ENCODE measurements at regions not wholly inside any gene's neighbourhood (a gene's known extent, or its start where the extent isn't known, plus 50 kb on each side); places are given as distances from the start of the nearest gene placed in this dataset.
"Not testable (repeated sequence)": the region's sequence is repeated elsewhere in the genome, so short reads cannot be mapped to it uniquely, and the experiment has no call there.

DNA sequence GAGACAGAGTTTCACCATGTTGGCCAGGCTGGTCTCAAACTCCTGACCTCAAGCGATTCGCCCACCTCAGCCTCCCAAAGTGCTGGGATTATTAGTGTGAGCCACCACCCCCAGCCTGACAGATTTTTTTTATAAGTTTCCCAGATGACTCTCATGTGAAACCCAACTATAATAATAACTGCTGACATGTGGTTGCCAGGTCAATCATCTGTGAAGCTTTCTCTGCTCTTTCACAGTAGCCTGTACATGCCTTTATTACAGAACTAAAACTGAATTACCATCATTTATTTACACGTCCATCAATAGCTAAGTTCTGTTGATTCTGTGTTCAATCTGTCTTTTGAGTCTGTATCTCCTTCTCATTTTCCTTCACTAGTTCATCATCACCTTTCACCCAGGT, 218.5 kb downstream of the RPS29 start:
- DNase-seq (ENCODE audit: low read depth) = no peak

DNA sequence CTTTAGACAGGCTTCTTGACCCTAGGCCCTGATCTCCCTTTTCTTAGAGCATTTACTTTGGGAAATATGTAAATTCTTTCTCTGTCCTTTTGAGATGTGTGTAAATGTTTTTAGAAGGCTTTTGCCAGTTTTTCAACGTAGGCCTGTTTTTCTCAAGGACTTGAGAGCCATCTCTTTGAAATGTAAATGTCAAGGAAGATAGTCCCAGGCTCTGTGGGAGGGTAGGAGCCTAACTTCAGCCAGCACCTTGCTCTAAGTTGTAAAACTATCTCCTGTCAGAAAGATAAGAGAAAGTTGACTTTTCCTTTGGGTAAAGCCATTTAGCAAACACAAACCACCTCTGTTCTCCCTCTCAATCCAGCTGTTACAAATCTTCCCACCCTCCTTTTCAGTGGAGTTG, 219.8 kb downstream of the RPS29 start:
- no peak for DNase-seq (ENCODE audit: low read depth)

DNA sequence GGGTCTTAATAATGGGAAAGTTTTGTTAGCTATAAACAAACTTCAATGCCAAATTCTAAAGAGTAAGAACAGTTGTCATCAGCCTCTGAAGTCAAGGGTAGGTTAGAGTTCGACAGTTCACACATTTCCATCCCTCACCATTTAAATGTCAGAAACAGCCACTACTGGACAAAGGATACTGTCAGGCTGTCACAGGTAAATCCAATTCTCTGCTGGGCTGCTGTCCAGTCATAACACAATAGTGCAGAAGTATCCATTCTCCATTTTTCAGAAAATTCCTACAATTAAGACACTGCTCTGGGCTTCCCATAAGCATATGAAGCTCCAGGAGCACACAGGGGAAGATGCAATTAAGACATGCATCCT, 221.4 kb downstream of the RPS29 start:
- no peak for DNase-seq (ENCODE audit: low read depth)

DNA sequence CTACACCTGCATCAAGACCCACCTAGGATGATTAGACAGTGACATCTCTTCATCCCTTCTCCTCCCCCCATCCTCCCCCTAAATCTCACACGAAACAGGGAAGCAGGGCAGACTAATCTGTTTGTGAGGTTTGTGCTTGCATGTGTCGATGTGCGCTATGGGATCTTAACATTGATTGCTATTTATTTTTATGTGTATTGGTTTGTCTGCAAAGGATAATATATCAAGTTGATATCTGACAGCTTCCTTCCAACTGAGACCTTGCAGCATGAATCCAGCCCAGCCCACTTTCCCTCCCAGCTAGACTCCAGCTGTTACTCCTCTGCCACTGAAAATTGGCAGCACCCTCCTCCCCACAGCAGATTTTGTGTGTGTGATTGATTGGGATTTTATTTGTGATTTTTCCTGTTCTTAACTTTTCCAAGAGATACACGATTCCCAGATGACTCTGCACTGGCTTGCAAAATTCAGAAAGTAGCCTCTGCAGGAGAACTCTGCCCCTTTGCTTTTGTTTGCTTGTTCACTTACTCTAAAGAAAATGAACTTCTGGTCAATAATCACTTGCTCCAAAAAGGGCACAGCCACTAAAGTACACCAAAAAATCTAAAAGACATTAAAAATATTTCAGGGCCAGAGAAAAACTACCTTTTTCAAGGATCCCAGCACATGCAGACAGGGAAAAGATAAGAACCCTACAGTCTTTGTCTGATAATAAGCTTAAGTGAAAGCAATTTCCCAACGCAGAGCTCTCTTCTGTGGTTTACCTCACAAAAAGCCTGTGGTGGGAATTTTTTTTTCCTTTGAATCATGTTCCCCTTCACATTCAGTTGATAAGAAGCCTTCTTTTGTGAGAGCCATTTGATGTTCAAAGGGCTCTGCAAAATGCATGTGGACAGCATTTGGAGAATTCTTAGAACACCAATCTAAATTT, 222.1 kb downstream of the RPS29 start:
- no peak for DNase-seq (ENCODE audit: low read depth)

DNA sequence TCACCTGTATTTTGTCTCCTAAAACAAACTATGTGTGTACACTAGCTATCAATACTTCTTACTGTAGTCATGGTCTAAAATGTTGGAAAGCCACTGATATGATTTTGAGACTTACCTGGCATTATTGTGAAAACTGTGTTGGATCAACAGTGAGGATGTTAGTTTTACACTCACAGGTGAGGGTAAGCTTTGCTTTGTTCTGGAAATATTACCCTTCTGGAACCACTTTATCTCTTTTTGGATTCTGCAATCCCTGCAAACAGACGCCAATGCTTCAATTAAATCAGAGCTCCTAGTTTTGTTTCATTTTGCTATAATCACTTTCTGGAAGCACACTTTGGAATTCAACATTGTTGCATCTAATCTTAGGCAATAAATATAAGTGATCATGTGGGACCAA, 223.3 kb downstream of the RPS29 start:
- DNase-seq (ENCODE audit: low read depth) = no peak

DNA sequence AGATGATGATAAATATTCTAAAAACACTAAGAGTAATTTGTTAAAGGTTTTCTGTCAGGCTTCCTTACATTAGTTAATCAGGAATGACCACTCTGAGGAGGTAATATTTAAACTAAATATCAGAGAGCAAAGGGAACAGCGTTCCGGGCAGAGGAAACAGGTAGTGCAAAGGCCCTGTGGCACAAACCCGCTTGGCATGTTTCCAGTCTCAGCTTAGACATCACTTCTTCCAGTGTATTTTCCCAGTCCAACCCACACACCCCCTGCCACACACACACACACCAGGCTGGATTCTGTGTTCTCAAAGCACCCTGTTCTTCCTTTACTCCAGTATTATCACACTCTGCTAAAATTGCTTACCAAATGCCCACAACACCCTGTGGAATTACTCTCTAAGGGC, 247.1 kb downstream of the RPS29 start:
- DNase-seq (ENCODE audit: low read depth) = no peak

DNA sequence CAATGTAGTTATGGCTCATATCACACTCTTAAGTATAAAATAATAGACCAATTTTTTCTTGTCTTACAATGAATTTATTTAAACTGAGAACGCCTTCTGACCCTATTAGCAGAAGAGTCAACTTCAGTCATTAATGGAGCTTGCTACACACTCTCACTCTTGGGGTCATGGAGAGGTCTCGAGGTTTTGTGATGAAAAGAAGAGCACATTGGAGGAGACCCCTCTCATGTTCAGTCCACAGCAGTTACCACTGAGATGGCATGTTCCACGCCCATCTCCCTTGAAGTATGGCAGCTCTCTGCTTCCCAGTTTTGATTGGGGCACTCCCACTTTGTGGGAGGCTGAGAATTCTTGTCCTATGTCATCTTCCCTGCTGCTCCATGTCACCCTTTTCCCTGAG, 266.4 kb downstream of the RPS29 start:
- DNase-seq (ENCODE audit: low read depth) = no peak

DNA sequence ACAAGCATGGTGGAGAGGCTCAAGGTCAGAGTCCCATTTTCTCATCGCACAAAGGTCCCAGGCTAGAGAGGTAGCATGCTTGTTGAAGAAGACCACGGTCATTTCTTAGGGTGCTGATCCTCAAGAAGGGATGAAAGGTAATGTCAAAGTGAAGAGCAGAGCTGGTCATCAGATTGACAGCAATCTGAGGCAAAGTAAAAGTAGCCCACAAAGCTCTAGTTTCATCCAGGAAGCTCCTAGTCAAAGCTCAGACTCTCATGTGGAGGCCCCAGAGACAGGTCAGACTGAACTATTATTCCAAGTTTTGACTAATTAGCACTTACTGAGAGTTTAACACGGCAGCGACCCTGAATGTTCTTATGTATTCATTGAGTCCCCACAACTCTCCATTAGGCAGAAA, 270.6 kb downstream of the RPS29 start:
- DNase-seq (ENCODE audit: low read depth) = no peak

DNA sequence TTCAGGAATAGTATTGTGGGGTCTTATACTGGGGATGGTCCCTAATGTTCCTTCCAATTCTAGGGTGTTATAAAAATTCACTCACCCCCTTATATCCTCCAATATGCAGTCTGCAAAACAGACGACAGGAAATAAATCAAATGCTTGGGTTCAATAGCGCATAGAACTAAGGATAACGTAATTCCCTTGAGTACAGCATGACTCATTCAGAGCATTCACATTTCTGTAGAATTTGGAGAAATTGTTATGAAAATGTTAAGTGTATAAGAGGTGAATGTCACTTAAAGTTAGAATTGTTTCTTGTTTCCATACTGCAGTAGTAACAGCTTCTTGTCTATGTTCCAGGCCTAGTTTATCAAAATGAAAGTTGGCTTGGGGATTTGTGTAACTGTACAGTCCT, 271.4 kb downstream of the RPS29 start:
- DNase-seq (ENCODE audit: low read depth) = no peak

DNA sequence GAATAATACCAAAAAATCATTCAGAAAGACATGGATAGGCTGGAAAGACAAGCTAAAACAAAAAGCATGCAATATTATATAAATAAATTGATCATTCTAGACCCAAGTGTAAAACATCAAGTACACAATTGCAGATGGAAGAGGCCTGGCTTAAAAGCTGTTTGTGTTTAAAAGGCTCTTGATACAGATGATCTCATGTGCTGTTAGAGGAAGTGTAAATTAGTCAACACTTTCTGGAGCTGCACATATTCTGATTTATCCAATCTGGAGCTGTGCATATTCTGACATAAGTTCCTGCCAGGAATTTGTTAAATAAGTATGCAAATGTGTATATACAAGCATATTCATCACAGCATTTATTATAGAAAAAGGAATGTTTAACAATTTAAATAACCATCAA, 273.1 kb downstream of the RPS29 start:
- DNase-seq (ENCODE audit: low read depth) = no peak

DNA sequence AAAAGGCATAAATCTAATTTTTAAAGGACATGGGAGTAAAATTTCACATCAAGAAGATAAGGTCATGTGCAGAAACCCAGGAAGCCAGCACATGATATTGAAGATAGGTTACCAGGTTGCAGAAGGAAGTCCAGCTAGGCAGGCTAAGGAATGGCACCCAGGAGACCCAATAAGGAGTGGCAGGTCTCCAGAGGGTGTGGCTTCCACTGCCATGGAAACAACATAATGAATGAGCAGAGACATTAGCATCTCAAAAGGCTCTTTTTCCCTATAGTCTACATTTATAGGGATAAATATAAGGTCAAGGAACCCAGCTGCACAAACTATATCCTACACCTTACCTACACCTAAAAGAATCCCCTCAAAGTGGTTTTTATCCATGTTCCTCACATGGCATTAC, 275.9 kb downstream of the RPS29 start:
- no peak for DNase-seq (ENCODE audit: low read depth)

DNA sequence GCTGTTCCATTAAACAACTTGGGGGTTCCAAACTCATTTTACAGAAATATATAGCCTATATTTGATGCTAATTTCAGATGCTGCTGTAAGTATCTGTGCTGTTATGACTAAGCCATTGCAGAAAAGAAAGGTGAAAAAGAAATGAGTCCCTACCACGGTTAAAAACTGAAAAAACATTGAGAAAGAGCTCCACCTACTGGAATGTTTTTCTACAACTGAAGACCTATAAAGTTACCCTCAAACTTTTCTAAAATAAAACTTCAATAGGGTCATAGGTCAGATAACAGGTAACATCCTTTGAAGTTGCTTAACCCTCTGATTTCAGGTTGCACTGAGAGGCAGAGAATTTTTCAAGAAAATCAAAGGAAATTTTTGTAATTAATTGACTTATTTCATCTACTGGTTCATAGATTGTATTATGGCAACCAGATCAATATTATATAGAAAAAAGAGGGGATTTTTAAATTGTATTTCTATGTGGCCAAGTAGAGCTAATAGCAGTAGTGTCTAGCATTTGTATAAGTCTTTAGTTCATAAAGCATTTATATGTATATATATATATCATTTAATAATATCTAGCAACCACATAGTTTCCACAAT, 279.9 kb downstream of the RPS29 start:
- DNase-seq (ENCODE audit: low read depth) = no peak

DNA sequence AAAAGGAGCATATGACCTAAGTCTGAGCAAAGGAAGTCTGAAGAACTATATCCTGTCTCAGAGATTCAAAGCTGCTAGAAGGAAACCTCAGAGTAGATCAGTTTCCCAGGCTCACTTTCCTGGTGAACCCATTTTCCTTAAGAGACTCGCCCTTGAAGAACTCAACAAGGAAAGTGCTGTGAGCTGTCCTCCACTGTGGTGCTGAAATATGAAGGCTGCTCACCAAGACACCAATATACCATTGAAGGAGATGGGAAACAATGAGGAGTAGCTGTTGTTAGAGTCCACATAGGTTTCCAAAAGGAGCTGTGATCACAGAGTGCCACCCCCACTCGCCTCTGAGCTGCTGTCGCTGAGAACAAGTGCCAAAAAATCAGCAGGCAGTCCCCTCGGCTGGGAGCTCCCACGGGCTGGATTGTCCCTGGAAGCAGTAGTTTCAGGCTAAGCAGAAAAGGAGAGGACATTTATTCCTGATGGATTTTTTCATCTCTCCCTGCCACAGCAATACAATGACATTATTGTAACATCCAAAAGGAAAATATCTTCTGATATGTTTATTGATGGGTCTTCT, 282.1 kb downstream of the RPS29 start:
- DNase-seq (ENCODE audit: low read depth) = no peak

DNA sequence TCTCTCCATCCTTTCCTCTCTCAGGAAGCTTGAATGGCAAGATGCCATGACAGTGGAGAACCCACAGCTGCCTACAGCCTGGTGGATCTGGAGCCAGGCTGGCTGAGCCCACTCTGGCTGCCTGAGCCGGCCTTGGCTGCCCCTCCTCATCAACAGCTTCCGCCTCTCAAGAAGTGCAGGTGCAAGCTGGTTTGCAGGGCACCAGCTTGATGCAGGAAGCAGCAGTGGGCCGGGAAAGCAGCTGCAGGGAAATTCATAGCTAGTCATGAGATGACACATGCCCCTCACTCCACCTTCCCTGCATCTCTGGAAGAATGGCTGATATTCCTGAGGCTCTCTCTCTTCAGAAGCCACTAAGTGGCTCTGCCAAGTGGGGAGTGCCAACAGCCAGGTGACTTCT, 289.1 kb downstream of the RPS29 start:
- DNase-seq (ENCODE audit: low read depth) = no peak

DNA sequence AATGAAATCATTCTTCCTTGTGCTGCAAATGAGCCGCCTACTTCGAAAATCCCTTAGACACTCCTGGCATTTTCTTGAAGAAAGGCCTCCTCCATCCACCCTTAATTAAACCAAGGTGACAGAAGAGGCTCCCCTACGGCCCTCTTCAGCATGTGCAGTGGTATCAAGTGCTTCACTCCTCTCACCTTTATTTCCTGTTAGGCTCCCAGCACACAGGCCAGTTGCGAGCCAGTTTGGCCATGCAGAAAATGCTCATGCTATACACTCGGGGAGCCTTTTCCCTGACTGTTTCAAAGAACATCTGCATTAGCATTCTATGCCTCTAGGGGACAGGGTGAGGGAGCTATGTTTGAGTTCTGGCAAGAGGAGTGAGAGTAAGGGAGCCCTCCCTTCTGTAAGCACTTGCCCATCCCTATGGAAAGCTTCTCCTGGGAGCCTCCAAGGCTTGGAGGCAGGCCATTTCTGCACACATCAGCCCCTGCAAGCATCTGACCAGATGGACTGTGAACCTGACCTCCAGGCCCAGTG, 291.5 kb downstream of the RPS29 start:
- no peak for DNase-seq (ENCODE audit: low read depth)

DNA sequence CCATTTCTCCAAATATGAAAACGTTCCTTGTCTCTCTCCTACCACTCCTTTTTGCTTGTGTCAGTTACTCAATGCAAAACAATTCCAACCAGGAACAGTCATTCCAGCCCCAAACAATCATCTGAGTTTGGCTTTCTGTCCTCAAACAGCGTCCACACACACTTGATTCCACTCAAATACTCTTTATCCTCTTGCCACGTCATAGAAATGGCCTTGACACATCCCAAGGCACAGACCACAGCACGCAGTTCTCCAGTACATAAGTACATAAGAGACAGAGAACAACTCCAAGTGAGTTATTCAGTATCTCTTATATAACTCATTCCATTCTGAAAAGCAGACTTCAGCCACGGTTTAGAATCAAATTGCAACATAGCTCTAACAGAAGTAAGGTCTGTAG, 299.2 kb downstream of the RPS29 start:
- DNase-seq (ENCODE audit: low read depth) = no peak

DNA sequence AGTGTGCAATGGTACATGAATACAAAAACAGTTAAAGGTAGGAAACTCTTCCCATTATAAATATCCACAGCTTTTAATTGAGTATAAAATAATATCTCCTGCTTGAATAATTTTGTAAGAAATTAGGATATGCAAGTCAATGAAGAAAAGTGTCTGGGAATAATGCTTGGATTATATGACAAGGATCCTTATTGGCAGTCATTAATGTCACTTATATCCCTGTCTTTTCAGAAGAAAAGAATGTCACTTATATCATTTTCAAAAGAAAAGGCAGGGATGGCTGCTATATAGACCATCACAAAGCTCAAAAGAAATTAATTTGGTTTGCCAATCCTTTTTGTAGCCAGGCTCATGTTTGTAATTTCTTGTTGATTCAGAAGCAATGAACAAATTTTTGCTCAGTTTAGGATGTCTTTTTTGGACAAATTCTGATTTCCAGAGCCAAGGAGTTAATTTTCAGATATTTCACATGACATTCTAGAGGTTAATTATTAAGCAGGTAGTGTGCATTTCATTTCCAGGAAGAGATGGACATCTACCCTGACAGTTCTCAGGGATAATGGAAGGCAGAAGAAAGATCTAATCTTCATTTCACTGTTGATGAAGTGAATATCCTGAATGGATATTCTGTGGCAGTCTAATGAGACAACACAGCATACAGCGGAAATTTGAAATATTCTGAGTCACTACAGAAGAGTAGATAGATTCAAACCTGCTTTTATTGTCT, 299.8 kb downstream of the RPS29 start:
- DNase-seq (ENCODE audit: low read depth) = no peak

DNA sequence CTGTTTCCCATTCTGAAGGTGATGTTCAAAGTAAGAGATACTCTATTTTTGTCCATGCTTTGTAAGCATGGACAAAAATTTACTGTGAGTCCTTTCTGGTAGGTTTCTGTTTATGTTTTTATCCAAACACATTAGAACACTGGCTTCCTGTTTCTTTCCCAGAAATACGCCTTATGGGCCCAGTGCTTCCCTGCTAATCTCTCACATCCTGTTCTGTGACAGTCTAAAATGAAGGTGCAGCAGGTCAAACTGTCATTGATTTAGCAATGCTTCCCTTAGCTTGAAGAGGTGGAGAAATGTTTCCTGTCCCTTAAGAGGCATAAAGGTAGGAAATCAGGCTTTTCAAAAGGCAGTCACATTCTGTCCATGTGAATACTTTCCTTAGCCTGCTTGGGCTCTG, 305.6 kb downstream of the RPS29 start:
- DNase-seq (ENCODE audit: low read depth) = no peak

DNA sequence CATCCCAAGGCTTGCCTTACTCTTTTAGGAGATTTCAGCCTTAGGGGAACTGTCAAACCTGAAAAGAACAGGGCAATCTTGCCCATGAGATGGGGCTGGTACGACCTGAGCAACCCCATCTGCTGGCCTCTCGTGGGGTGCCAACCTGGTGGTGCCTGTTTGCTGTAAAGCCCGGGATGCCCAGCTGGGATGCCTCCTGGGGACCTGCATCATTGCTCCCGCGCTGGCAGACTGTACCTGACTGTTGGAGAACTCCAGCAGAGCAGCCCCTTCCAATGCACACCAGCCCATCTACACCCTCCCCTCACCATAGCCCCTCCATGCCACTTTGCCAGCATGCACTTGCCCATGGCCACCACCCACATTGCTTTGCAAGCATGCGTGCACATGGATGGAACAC, 335.7 kb downstream of the RPS29 start:
- no peak for DNase-seq (ENCODE audit: low read depth)

DNA sequence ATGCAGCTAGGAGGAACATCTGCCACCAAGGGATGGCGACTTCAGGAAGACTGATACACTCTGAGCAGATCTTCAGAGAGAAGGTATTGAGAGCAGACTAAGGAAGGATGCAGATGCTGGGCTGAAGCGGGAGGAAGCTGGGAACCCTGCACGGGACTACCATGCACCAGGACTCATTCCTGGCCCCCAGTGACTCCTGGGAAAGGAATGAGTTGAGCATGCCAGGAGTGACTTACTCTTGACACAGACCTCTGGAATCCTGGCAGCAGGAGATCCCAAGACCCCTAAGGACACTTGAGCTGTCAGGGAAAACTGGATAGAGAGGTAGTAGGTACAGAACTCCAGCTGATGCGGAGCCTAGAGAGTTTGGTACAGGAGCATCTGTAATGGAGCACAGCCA, 336.1 kb downstream of the RPS29 start:
- no peak for DNase-seq (ENCODE audit: low read depth)

DNA sequence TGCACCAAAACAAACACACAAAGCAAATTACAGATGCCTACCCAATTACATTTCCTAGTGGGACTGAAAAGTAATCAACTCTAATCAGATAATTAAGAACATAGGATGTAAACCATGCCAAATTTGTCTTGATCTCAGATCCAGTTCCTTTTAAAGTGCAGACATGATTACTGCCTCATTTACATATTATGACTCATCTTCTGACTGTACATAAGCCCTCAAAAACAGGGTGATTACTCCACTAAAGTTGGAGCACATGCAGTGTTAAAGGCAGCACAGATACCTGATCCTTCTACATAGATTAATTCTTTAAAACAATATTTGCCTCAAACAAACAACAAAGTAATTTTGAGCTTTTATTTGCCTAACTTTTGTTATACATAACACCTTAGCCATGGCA, 337.2 kb downstream of the RPS29 start:
- DNase-seq (ENCODE audit: low read depth) = no peak

DNA sequence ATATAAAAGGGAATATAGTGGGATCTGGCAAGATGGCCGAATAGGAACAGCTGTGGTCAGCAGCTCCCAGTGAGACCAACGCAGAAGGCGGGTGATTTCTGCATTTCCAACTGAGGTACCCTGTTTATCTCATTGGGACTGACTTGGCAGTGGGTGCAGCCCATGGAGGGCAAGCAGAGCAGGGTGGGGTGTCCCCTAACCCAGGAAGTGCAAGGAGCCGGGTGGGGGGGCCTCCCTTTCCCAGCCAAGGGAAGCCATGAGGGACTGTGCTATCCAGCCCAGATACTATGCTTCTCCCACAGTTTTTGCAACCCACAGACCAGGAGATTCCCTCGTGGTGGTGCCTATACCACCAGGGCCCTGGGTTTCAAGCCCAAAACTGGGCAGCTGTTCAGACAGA, 342.4 kb downstream of the RPS29 start:
- DNase-seq (ENCODE audit: low read depth) = not testable (repeated sequence)

DNA sequence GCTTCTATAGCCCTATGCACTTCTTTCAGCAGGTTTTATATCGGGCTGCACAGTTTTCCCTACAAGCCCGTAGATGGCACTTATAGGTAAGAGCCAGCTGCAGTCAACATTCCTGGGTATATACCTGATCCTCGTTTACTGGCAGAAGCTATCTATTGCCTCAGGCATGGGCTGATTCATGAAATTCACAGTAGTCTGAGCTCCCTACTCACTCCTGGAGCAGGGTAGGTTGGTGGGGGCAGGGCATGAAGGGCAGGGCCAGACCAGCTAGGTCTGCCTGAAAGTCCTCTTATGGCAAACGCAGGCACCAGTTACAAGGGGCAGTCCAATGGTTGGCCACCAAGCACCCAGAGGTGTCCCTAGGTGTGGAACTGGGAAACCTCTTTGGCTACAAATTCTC, 345.8 kb downstream of the RPS29 start:
- no peak for DNase-seq (ENCODE audit: low read depth)

All from stromal cell of bone marrow (primary cell).